Mammary epithelial cell (primary cell): ENCODE measurements at regions not wholly inside any gene's neighbourhood (a gene's known extent, or its start where the extent isn't known, plus 50 kb on each side); places are given as distances from the start of the nearest gene placed in this dataset.

ENCODE experiments used
- CTCF ChIP-seq, 2 donors: IDR thresholded peaks in 1 of 2; conservative IDR thresholded peaks in 1 of 2; 2 replicates each; pipeline ENCODE4 v1.5.1; 2011 to 2012; ENCODE audit warnings: inconsistent platforms in 2 of 2, low read length in 2 of 2, mild to moderate bottlenecking in 2 of 2, control low read depth in 1 of 2, low read depth in 1 of 2; ENCODE audit not compliant: insufficient read depth in 1 of 2; ENCODE audit errors: extremely low read depth in 1 of 2
- EZH2 ChIP-seq: IDR thresholded peaks from 2 replicates; pipeline ENCODE4 v1.6.1; 2012; ENCODE audit warnings: low read length, inconsistent platforms, borderline replicate concordance

- no peak for TF ChIP-seq CTCF (conservative IDR thresholded peaks at IDR 0.05 in 1 of 2, IDR thresholded peaks at IDR 0.05 in 1 of 2; ENCODE audit: extremely low read depth in 1 of 2, insufficient read depth in 1 of 2, low read depth in 1 of 2, low read length in 2 of 2)
- TF ChIP-seq EZH2 = no peak
Measured at GRCh38 chr1:181347495-181348390, 135.6 kb upstream of the CACNA1E start.
